Middle frontal gyrus (tissue), 1 donor: ENCODE measurements at regions not wholly inside any gene's neighbourhood (a gene's known extent, or its start where the extent isn't known, plus 50 kb on each side); places are given as distances from the start of the nearest gene placed in this dataset.
A peak's percentile ranks its signal among the peaks of the same experiment; 100 is the strongest.

Source experiments
- DNase-seq: peaks from one replicate; pipeline ENCODE4 v3.0.0-alpha.2; 2015; ENCODE audit warnings: low spot score; ENCODE audit errors: extremely low spot score

DNA sequence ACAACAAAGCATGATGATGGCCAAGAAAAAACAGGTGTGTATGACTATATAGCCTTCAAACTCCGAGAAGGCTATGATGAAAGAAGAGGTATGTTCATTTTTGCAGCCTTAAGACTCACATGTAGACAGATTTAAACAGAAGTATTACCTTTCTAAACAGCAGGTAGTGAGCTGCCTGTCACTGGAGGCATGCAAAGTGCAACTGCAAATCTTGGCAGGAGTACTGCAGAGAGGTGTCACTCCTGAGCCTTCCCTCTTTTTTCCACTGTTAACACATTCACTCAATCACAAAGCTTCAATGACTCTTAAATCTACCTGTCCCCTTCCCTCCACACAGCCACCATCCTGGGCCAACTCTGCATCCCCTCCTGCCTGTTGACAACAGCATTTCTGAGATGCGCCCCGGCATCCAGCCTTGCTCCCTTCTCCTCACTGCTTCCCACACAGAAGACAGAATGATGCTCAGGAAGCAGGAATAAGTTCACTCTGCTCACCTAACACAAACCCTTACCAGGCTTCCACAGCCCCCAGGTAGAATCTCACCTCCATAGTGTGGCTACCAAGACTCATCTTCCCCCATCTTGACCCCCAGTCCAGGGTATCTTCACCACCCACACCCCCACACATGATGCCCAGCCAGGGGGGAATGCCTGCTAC is 161.9 kb upstream of the ZMIZ1 start:
- no peak for DNase-seq

DNA sequence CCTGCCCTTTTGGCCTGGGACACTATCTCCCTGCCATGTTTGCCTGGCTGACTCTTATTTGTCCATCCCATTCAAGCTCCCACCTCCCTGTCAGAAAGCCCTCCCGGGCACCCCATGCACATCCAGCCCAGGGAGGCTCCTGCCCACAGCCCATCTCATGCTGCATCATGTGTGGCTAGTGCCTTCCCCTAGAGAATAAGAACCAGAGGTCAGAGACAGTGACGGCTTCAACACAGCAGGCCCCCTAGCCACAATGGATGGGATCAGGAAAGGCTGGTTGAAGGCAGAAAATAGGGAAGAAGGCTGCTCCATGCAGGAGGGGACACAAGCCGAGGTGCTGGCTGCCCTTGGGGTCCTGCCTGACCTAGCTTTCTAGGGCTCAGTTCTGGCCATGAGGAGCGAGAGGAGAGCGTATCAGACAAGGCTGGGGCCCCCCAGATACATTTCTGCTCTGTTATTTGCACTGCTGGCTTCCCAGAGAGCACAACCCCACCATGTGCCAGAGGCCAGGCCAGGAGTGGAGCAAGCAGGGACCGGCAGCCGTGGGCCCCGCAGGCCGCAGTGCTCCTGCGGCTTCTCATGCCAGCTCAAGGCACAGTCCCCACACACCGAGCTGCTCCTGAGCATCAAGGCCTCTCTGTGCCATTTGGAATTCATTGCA is 161.1 kb upstream of the ZMIZ1 start:
- no peak for DNase-seq

DNA sequence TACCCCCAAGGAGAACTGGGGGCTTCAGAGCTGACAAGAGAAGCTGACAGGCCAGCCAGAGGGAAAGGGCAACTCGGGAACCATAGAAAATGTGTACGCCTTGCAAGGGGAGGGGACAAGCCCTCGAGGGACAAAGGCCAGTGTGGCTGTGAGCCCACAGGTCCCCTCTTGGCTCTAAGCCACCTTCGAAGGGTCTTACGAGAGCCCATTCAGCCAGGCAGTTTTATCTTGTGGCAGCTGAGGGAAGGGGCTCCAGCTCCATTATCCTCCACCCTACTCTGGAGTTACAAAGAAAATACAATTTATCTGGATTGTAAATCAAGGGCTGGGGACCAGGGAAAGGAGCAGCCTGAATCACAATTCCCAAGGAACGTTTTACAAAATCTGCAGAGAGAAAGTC is 159.5 kb upstream of the ZMIZ1 start:
- DNase-seq: no peak

DNA sequence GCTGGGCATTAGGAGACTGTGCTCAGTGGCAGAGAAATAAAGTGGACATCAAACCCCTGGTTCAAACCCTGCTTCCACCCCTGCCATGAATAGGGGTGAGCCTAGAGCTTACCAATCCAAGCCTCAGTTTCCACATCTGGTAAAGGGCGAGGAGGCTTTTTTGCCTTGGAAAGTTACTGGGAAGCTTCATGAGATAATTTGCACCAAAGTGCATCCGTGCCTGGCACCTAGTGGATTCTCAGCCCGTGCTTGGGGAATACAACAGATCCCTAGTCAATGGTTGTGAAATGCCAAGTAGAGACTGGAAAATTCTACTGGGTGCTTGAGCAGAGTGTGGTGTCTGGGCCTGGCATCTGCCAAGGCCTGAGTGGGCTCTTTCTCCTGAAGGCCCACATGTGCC is 158.7 kb upstream of the ZMIZ1 start:
- DNase-seq: no peak

DNA sequence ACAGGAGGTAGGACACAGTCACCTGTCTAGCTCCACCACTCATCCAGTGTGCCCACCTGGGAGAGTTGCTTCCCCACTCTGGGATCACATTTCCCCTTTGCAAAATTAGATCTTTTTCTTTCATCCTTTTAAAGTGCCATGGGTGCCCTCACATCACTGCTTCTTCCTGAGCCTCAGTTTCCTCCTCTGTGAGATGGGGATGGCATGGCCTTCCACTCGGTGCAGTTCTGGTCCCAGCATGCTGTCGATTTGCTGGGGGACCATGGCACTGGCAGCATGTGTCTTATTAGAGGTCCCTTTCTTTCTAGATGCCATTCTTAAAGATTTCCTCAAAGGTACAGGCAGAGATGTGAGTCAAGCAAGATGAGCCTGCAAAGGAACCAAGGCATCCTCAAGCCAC is 158.3 kb upstream of the ZMIZ1 start:
- DNase-seq: no peak

DNA sequence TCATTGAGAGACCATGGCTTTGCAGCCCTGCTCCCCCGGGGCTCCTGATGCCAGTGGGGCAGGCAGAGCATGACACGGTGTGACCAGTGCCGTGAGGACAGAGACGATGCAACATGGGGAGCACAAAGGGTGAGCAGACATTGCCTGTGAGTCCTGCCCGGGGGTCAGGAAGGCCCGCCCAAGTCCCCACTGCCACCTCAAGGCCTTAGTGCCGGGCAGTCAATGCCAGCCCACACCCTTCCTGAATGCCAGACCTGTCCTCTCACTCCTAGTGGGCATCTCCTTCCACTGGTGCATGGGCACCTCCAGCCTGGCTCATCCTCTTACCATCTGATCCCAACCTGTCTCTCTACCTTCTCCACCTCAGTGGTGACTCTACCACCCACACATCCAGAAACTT is 157.9 kb upstream of the ZMIZ1 start:
- DNase-seq: no peak

DNA sequence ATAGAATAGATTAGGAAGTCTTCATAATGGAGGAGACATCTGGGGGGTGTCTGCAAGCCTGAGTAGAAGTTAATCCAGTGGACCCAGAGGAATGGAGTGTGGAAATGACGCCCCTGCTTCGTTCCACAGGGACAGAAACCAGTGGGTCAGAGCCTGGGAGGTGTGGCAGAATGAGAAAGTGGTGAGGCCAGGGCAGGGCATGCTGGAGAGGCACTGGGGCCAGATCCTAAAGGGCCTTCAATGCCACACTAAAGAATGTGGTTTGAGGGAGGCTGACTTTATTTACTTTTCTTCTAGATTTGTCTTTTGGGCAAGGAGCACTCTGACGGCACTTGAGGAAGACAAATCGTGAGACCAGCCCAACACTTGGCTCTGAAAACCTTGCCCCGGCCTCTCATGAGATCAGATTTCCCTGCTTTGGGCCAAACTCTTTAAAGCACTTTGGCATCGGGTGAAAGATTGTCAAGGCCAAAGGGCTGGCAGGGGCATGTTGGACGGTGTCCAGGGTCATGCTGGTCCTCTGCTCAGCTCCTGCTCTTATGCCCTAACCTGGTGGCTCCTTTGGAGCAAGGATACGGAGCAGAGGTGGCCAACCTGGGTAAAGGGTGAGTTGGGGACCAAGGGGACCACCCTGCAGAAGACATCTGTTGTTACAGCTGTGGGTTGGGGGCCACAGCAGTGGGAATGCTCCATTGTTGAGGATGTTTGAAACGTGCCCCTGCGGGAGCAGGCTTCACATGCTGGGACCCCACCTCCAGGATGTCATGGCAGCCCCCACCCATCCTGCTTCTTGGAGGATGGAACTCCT is 157.0 kb upstream of the ZMIZ1 start:
- no peak for DNase-seq

DNA sequence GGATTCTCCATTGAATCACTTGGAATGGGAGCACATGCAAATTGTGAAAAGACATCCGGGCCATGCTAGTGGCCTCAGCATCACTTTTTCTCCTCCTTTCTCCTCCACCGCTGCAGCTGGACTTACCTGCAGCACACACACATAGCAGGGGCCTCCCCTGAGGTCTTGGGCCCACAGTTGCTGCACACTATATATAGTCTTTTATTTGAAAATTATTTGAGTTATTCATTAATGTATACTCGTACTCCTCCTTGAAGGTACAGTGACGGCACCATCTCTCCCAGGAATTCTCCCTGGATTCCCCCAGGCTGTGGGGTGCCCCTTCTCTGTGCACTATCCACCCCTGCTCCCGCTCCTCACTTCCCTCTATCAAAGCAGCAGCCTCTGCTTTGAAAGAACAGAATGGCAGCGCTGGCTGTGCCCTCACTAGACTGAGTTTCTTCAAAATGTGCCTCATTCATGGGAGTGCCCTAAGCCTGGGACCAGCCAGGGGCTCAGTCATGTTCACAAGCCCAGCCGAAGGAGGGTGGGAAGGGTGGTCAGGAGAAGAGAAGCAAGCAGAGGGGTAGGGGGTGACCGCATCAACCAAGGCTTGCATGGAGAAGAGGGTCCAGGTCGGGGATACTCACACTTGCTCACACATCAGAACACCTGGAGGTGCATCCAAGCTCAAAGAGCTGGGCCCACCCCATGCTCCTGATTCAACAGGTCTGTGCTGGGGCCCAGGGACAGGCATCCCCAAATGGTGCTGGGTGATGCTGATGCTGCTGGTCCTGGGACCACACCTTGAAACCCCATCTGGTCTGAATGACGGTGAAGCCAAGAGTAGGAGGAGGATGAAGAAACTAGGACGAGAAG is 156.2 kb upstream of the ZMIZ1 start:
- DNase-seq: no peak

DNA sequence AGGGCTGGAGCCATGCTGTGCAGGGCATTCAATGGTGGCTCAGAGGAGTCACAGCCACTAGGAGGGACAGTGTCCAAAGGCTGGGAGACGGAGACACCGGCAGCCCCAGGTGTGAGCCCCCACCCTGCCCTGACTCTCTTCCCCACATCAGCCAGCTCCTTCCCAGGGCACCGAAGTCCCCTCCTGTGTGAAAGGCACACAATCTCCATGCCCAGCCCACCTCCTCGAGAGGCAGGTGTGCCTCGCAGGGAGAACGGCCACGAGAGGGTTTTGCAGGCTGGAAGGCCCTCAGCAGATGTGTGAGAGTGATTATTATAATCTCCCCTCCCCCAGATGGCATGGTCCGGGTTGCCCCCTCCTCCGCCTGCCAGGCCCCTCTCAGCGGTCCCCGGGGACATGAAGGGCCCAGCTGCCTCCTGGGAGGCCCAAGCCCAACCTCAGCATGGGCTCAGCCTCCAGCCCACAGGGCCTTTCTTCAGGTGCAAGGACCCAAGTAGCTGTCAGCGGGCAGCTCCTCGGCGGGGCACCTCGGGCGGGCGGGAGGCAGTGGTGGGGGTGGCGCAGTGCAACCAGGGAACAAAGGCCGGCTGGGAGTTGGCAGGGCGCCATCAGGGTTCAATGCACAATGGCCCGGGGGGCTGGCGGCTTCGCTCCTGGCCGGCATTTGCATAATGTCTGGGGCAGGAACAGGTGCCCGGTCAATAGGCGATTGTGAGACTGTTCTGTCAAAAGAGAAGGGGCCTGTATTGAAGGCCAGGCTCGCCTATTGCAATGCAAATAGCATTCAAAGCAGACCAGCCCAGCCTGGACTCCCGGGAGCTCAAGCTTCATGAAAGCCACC is 155.3 kb upstream of the ZMIZ1 start:
- DNase-seq: peak; percentile 83

DNA sequence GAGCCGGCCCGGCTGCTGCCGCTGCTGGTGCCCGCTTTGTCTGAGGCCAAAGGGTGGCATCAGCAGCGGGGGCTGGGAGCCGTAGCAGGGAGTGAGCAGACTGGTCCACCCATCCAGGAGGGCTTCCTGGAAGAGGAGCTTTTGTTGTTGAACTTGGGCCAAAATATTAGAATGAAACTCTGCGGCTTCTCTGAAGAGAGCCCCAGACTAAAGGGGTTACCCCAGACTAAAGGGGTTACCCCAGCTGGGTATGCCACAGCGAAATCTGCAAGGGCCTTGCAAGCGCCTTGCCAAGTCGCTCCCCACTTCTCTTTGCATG is 154.7 kb upstream of the ZMIZ1 start:
- DNase-seq: no peak

DNA sequence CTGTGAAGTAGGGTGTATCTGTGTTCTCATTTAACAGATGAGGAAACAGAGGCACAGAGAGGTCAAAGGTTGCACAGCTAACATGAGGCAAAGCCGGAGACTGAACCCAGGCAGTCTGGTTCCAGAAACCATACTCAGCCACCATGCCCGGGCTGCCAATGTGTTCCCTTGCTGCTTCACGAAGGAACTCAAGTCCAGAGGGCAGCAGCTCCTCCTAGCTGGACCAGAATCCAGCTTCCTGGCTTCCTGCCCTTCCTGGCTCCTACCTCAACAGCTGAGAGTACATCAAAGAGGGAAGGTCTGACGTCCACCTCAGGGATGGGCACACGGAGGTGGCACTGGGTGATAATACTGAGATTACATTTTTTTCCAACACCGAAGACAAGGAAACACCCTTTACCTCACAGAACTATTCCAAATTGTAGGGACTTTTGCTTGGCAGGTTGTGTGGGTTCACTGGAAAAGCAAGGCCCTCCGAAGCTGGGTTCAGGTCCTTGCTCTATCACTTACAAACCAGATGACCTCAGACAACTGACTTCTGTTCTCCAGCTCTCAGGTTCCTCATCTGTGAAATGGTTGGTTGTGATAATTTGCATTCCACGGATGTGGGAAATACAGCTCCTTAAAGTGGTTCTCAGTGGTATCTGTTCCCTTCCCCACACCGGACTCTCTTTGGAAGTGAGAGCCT is 154.1 kb upstream of the ZMIZ1 start:
- DNase-seq: no peak

DNA sequence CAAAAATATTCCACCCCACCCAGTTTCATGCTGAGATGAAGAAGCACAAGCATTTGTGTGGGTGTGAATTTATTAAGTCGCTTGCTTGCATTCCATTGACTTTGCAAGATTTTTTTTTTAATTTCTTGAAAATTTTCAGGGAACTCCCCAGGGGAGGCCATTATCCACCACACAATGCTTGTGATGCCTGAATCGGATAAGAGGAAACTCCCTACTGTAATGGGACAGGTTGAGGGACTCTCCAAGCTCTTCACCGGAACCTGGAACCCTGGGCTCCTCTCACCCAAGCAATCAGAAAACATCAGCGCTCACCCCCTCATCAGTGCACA is 153.6 kb upstream of the ZMIZ1 start:
- DNase-seq: no peak

DNA sequence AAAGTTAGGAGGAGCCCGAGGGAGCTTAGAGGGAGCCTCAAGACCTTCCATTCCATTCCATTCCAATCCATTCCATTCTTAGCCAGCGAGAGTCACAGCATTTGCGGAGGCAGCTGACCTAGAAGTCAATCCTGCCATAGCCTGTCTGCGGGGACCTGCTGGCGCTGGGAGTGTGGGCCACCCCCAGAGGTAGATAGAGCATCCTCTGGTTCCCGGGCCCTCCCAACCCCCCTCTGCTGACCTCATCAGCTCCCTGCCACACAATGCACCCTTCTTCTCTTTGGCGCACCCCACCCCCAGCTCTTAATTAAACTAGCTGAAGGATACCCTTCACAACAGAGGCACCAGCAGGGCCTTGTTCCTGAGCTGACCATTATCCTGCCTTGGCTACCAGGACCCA is 152.5 kb upstream of the ZMIZ1 start:
- DNase-seq: no peak

DNA sequence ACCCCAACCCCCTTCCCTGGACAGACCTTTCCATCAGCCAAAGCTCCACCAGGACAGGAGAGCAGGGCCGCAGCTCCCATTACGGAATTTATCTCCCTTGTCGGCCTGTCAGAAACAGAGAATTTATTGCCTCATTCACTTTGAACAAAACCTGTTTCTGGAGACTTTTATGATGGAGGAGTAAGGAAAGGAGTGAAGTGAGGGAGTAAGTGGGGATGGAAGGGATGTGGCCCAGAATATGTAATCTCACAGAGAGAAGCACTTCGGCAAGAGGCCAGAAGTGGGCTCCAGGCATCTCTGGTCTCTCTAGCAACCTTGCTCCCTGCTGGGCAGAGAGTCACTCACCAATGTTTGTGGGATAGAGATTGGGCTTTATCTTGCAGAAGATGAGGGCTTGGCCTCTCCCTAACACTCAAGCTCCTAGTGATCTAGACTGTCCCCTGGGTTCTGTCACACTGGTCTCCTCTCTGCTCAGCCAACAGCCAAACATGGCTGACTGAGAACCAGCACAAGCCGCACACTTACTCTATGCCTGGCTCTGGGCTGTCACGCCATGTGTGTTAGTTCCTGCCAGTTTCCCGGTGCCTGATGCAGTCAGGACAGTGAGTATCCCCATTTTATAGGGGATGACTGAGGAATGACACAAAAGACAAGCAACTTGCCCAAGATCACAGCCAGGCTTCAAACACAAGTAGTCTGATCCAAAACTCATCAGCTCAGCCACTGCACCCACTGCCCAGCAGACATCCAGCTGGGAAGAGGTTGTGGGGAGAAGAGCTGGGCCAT is 149.4 kb upstream of the ZMIZ1 start:
- no peak for DNase-seq

DNA sequence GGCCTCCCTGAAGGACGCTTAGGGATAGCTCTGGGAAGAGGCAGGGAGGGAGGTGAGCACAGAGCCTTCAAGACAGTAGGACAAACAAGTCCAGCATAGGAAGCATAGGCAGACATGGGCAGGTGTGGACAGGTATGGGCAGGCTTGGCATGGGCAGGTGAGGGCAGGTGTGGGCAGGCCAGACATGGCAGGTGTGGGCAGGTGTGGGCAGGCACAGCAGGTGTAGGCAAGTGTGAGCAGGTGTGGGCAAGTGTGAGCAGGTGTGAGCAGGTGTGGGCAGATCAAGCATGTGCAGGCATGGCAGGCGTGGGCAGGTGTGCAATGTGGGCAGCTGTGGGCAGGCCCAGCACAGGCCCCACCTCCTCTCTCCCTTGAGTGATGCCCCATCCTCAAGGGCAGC is 148.8 kb upstream of the ZMIZ1 start:
- no peak for DNase-seq

DNA sequence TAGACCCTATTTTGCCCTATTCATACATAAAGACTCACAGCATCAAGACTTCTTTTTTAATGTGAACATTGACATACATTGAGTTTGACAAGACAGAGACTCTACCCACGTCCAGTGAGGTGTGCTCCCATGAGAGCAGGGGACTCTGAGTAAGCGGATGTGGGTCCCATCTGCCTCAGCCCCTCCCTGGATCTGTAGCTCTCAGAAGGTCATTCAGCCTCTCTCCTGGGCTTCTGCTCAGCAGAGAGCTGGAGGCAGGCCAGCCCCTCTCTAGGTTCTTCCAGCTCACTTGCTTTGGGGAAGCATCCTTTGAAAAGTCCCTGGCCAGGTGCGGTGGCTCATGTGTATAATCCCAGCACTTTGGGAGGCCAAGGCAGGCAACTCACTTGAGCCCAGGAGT is 146.9 kb upstream of the ZMIZ1 start:
- no peak for DNase-seq

DNA sequence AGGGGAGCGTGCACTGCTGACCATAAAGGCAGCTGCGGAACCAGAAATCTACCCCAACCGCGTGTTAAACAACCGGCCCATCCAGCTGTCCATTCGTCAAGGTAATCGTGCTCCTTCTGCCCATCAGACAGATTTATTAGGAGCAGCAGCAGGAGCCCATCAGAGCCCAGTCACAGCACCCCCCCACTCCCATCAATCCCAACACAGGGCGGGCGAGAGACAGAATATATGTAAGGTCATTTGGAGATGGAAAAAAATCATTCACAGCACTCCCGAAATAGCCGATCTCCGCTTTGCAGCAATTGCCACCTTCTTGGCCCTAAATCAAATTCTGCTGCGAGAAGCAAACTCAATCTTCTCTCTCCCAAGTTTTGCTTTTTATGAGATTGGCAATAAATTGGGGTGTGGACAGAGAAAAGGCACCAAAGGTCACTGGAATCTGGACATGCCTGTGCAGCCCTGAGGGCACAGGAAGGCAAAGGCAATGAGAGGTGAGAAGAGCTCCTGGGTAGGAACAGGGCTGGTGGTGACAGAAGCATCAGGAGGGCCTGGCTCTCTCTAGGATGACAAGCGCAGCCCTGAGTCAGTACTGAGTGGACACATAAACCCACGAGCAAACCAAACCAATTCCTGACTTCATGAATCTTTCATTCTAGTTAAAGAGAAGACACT is 145.0 kb upstream of the ZMIZ1 start:
- no peak for DNase-seq

DNA sequence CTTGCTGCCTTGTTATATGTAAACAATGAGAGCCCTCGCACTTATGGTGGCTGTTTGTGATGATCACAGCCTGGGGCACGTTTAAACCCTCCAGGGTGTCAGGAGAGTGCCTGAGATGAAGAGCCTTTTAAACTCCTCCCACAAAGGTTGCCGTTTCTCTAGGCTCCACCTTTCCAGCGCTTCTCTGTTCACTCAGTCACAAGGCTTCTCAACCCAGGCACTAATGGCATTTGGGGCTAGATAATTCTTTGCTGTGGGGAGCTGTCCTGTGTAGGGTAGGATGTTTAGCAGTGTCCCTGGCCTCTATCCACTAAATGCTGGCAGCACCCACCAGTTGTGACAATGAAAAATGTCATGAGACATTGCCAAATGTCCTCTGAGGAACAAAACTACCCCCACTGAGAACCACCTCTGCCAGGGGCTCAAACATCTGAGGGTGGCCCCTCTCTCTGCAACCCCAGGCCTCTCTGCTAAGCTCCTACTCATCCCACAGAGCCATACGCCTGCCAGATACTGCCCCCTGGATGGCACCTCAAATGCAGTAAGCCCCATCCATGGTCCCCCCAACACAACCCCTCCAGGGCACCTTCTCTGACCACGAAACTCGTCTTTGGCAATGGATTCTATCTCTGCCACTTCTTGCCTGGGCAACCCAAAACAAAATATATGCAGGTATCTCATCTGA is 144.3 kb upstream of the ZMIZ1 start:
- DNase-seq: no peak

DNA sequence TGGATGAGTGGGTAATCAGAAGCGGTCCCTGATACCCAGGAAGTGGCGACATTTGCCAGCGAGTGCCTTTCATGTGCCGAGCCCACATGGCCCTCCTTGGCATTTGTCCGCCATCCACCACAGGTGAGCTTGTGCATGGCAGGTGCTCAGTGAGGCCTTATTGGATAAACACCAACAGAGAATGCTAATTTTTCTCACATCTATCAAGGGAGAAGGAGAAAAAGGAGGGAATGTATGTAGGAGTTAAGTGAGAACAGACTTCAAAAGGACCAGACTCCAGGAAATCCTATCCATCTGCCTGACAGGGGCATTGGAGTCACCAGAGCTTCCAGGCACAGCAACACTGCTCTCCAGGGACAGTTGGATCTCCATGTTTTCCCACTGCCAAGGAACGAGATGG is 143.5 kb upstream of the ZMIZ1 start:
- DNase-seq: no peak
